ENCODE measurements at regions not wholly inside any gene's neighbourhood (a gene's known extent, or its start where the extent isn't known, plus 50 kb on each side); places are given as distances from the start of the nearest gene placed in this dataset.

- TF ChIP-seq, protein P1, sequence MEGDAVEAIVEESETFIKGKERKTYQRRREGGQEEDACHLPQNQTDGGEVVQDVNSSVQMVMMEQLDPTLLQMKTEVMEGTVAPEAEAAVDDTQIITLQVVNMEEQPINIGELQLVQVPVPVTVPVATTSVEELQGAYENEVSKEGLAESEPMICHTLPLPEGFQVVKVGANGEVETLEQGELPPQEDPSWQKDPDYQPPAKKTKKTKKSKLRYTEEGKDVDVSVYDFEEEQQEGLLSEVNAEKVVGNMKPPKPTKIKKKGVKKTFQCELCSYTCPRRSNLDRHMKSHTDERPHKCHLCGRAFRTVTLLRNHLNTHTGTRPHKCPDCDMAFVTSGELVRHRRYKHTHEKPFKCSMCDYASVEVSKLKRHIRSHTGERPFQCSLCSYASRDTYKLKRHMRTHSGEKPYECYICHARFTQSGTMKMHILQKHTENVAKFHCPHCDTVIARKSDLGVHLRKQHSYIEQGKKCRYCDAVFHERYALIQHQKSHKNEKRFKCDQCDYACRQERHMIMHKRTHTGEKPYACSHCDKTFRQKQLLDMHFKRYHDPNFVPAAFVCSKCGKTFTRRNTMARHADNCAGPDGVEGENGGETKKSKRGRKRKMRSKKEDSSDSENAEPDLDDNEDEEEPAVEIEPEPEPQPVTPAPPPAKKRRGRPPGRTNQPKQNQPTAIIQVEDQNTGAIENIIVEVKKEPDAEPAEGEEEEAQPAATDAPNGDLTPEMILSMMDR (IDR thresholded peaks at IDR 0.05; ENCODE audit: low read depth, low read length): no peak
- no peak overlapping the region for H3K4me3 ChIP-seq
- no peaks in the 10 kb centered on the region for H3K27me3 ChIP-seq
These were observed 209.4 kb downstream of the PIK3R1 start for GRCh38 chr5:68424799-68425537.

DNA sequence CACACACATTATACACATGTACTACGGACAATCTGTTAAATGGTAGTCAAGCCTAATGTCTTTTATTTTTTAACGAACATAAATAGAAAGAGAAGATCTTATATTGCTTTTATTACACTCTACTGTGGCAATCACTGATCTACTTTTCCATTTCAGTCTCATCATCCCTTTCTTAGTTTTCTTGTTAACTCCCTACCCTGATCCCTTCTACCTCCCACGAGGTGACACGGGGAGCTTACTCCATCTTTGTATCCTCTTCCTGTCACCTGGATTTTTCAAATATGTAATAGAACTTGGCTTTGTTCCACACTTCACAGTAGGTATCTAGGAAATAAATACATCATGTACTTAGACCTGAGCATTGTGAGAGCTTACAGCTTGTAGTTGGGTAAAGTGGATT, 211.0 kb downstream of the PIK3R1 start:
- Histone ChIP-seq H3K27me3 (no peaks in the 10 kb centered on the region), H3K9me3 (ENCODE audit: low read depth) (no peaks in the 10 kb centered on the region), H3K4me1 (ENCODE audit: low read depth) (no peaks in the 10 kb centered on the region), H3K36me3 (no peaks in the 10 kb centered on the region), H3K27ac (no peak overlapping the region), H3K4me3 (no peak overlapping the region)
- TF ChIP-seq, protein P1 (IDR thresholded peaks at IDR 0.05; ENCODE audit: low read depth, low read length): no peak
- DNase-seq (ENCODE audit: low read depth in 1 of 2, low spot score in 1 of 2): no peak

More at GRCh38 chr5:68424799-68425537, 209.4 kb downstream of the PIK3R1 start:
- no peaks in the 10 kb centered on the region for H3K36me3 ChIP-seq
- no peaks in the 10 kb centered on the region for H3K9me3 ChIP-seq (ENCODE audit: low read depth)
- peaks cover 12% of the 10 kb centered on the region for H3K4me1 ChIP-seq (ENCODE audit: low read depth)
- DNase-seq (ENCODE audit: low read depth in 1 of 2, low spot score in 1 of 2): peak in 1 of 2 donors; percentile 48
- H3K27ac ChIP-seq: no peak overlapping the region

GRCh38 chr5:68428231-68428811, 212.8 kb downstream of the PIK3R1 start:
- Histone ChIP-seq H3K9me3 (ENCODE audit: low read depth) (no peaks in the 10 kb centered on the region), H3K27me3 (no peaks in the 10 kb centered on the region), H3K36me3 (no peaks in the 10 kb centered on the region), H3K4me1 (ENCODE audit: low read depth) (no peaks in the 10 kb centered on the region), H3K27ac (no peak overlapping the region), H3K4me3 (no peak overlapping the region)
- TF ChIP-seq, protein P1 (IDR thresholded peaks at IDR 0.05; ENCODE audit: low read depth, low read length): no peak
- DNase-seq (ENCODE audit: low read depth in 1 of 2, low spot score in 1 of 2): no peak

GRCh38 chr5:68429510-68429909, 214.0 kb downstream of the PIK3R1 start:
- Histone ChIP-seq H3K27me3 (no peaks in the 10 kb centered on the region), H3K4me3 (no peak overlapping the region), H3K27ac (no peak overlapping the region), H3K4me1 (ENCODE audit: low read depth) (no peaks in the 10 kb centered on the region), H3K9me3 (ENCODE audit: low read depth) (no peaks in the 10 kb centered on the region), H3K36me3 (no peaks in the 10 kb centered on the region)
- DNase-seq (ENCODE audit: low read depth in 1 of 2, low spot score in 1 of 2): no peak
- TF ChIP-seq, protein P1 (IDR thresholded peaks at IDR 0.05; ENCODE audit: low read depth, low read length): no peak

- Histone ChIP-seq H3K27me3 (no peaks in the 10 kb centered on the region), H3K4me1 (ENCODE audit: low read depth) (no peaks in the 10 kb centered on the region), H3K9me3 (ENCODE audit: low read depth) (no peaks in the 10 kb centered on the region), H3K27ac (no peak overlapping the region), H3K4me3 (no peak overlapping the region), H3K36me3 (no peaks in the 10 kb centered on the region)
- DNase-seq (ENCODE audit: low read depth in 1 of 2, low spot score in 1 of 2): no peak
- TF ChIP-seq, protein P1 (IDR thresholded peaks at IDR 0.05; ENCODE audit: low read depth, low read length): no peak
These were observed 214.7 kb downstream of the PIK3R1 start for GRCh38 chr5:68430279-68430678.

All from cardiac muscle cell (in vitro differentiated cells and primary cell).